Heart right ventricle (tissue), 16 donors: ENCODE measurements at regions not wholly inside any gene's neighbourhood (a gene's known extent, or its start where the extent isn't known, plus 50 kb on each side); places are given as distances from the start of the nearest gene placed in this dataset.
A peak's percentile ranks its signal among the peaks of the same experiment; 100 is the strongest.

ENCODE experiments used
- ATAC-seq, 8 donors: fragments of 200-7000 bp; cut with Tn5 transposase; one replicate each; pipeline ENCODE4 v1.9.1; 2020; ENCODE audit warnings: mild to moderate bottlenecking in 8 of 8, moderate library complexity in 8 of 8, moderate number of reproducible peaks in 1 of 8
- DNase-seq, 2 donors: peaks; one replicate each; pipeline ENCODE4 v3.0.0-alpha.2; 2020
- H3K27ac ChIP-seq, 10 donors: fragments of 200-600 bp; sonication (generic) in 2 of 10; one replicate each; pipeline versions ENCODE4 v1.5.0 to v1.8.0; 2020 to 2022; ENCODE audit warnings: mild to moderate bottlenecking in 3 of 10
- H3K27me3 ChIP-seq, 7 donors: fragments of 200-600 bp; one replicate each; pipeline ENCODE4 v1.8.0; 2021 to 2022; ENCODE audit warnings: mild to moderate bottlenecking in 2 of 7
- H3K36me3 ChIP-seq, 9 donors: fragments of 200-600 bp; sonication (generic) in 1 of 9; one replicate each; pipeline versions ENCODE4 v1.5.0 to v1.8.0; 2020 to 2022; ENCODE audit warnings: mild to moderate bottlenecking in 2 of 9
- H3K4me1 ChIP-seq, 9 donors: fragments of 200-600 bp; sonication (generic) in 1 of 9; one replicate each; pipeline versions ENCODE4 v1.5.0 to v1.8.0; 2020 to 2022; ENCODE audit warnings: mild to moderate bottlenecking in 4 of 9
- H3K4me3 ChIP-seq, 10 donors: fragments of 200-600 bp; sonication (generic) in 2 of 10; one replicate each; pipeline versions ENCODE4 v1.5.0 to v1.8.0; 2020 to 2022; ENCODE audit warnings: mild to moderate bottlenecking in 7 of 10, moderate library complexity in 2 of 10
- H3K9me3 ChIP-seq, 11 donors: fragments of 200-600 bp in 10 of 11; sonication (generic) in 2 of 11; one replicate each; pipeline versions ENCODE4 v1.5.0 to v1.8.0; 2013 to 2022; ENCODE audit warnings: mild to moderate bottlenecking in 2 of 11, control low read depth in 1 of 11, moderate library complexity in 1 of 11
- WGBS, 2 donors: extraction: QIAGEN DNeasy Blood & Tissue Kit; methylation state at CpG; one replicate each; pipeline ENCODE4 v1.1.7; 2013; ENCODE audit warnings: inconsistent platforms in 1 of 2; 5-methylcytosine and 5-hydroxymethylcytosine counted together
- intact Hi-C, 10 donors: fragments of 100-400 bp; cut with DNase I; formaldehyde crosslinking; loops; one replicate each; pipeline versions ENCODE4 v1.11.1 to v1.14.2; 2022
- TF ChIP-seq, protein P1 (sequence below), 9 donors: fragments of 200-600 bp; sonication (generic) in 2 of 9; IDR thresholded peaks; one replicate each; pipeline versions ENCODE4 v1.5.0 to v1.8.0; 2021 to 2022; ENCODE audit warnings: antibody characterized with exemption in 9 of 9, mild to moderate bottlenecking in 5 of 9, moderate library complexity in 1 of 9
- donor health status: Arrhythmogenic right ventricular cardiomyopathy.
- donor health status: ischemic (EF 13 %, LVEDD 7.1; RV severe dilation, severe dysfunction).
- donor health status: healthy with polysubstance abuse.
- donor health status: DM: no; HTN: yes; CAD: no.
- donor health status: DM: no; HTN: no; CAD: no.
- donor health status: ischemic (EF 25% LVEDD 6.9; RV normal size, moderate dysfunction).
- donor health status: ischemic (EF 25% LVEDD 5.7; RV mildly dilated, moderate dysfunction).
- donor health status: healthy.
- donor health status: DM: yes; HTN: yes; CAD: no.
- donor health status: Ischemic cardiomyopathy.
- donor health status: ischemic (EF 35%, LVEDD 5.7; RV mildly dilated, moderate dysfunction).
- donor health status: nonischemic (EF 11% LVEDD 7.7; RV severe dilation, severe dysfunction).
- donor health status: DM: yes; HTN: yes; CAD: no.
- donor health status: PGD.
- donor health status: ischemic (EF 29% LVEDD 5.4; RV normal size, mild dysfunction).
- donor health status: nonischemic (EF 23%, LVEDD 6.1; RV moderate dilation, normal function).

DNA sequence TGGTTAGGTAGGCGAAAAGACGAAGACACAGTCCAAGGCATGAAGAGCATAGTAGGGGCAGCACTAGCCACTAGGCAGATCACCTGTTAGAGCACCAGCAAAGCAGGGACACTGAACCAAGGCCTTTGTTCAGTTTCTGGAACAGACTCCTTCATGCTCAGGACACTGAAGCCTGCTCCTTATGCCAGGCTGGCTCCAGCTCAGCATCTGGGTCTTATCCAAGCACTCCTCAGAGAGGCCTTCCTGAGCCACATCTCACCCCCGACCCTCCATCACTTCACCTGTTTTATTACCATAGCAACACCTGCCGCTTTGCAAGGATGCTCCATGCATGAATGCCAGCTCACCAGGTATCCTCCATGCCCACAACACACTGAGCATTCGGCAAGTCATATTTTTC, 206.3 kb upstream of the CHRNA7 start:
- TF ChIP-seq, protein P1, sequence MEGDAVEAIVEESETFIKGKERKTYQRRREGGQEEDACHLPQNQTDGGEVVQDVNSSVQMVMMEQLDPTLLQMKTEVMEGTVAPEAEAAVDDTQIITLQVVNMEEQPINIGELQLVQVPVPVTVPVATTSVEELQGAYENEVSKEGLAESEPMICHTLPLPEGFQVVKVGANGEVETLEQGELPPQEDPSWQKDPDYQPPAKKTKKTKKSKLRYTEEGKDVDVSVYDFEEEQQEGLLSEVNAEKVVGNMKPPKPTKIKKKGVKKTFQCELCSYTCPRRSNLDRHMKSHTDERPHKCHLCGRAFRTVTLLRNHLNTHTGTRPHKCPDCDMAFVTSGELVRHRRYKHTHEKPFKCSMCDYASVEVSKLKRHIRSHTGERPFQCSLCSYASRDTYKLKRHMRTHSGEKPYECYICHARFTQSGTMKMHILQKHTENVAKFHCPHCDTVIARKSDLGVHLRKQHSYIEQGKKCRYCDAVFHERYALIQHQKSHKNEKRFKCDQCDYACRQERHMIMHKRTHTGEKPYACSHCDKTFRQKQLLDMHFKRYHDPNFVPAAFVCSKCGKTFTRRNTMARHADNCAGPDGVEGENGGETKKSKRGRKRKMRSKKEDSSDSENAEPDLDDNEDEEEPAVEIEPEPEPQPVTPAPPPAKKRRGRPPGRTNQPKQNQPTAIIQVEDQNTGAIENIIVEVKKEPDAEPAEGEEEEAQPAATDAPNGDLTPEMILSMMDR (IDR thresholded peaks at IDR 0.05) = no peak
- no peak for DNase-seq
- H3K4me3 ChIP-seq = no peak overlapping the region
- H3K36me3 ChIP-seq = no peaks in the 10 kb centered on the region
- no peak for ATAC-seq
- intact Hi-C loops = loop anchor here in 2 of 10 donors (5.0 kb wide), 2 partner anchors 33 to 77 kb away; no protein-coding TSS in a partner anchor
- 65 to 68% methylated on average over 5 of the region's 5 CpGs for WGBS, 2 donors
- H3K27me3 ChIP-seq = no peaks in the 10 kb centered on the region
- H3K27ac ChIP-seq = no peak overlapping the region
- H3K4me1 ChIP-seq = peaks cover 0 to 6% (median 0%) of the 10 kb centered on the region in 9 donors
- no peaks in the 10 kb centered on the region for H3K9me3 ChIP-seq

DNA sequence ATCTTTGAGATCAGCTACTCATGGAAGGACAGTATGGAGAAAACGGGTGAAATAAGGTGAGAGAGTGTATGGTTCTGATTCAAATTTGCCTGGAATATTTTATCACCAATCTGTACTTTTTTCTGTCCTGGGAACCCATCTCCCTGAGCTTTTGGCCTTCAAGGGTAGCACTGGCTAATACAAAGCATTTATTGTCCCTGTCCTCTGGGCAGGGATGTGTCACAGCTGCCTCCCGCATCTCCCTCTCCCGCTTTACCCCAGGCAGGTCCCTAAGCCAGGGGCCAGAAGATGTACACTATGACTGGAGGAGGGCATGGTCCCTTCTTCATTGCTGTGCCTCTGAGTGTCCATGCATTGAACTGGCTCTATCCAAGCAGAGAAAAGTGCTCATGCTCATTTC, 201.7 kb upstream of the CHRNA7 start:
- no peak for DNase-seq
- 87 to 92% methylated on average over 3 of the region's 3 CpGs for WGBS, 2 donors
- no peak for ATAC-seq
- TF ChIP-seq, protein P1 (IDR thresholded peaks at IDR 0.05) = no peak
- intact Hi-C loops = no loop called here
- no peaks in the 10 kb centered on the region for H3K36me3 ChIP-seq
- peaks cover 0 to 13% (median 0%) of the 10 kb centered on the region in 11 donors for H3K9me3 ChIP-seq
- no peaks in the 10 kb centered on the region for H3K4me1 ChIP-seq
- no peak overlapping the region for H3K4me3 ChIP-seq
- no peak overlapping the region for H3K27ac ChIP-seq
- no peaks in the 10 kb centered on the region for H3K27me3 ChIP-seq

DNA sequence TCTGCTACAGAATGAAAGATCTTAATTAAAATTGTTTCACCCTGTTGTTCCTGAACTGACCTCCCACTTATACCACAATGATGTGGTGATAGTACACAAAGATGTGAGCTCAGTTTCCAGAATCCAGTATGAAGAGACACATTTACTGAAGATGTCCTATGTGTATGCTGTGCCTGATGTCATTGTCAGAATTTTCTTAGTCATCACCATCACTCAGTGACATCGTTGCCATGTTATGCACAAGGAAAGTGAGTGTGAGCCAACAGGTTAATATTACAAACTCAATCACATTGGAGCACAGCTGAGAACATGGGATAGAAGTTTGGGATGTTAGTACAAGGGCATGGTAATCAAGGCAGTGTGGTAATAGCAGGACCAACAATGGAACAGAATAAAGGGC, 199.7 kb upstream of the CHRNA7 start:
- peaks cover 0 to 13% (median 0%) of the 10 kb centered on the region in 11 donors for H3K9me3 ChIP-seq
- no peaks in the 10 kb centered on the region for H3K27me3 ChIP-seq

GRCh38 chr15:31831596-31831995, 198.7 kb upstream of the CHRNA7 start:
- ATAC-seq = peak in 6 of 8 donors; percentile 50 to 92 (median 74)
- peak; percentile 11 to 30 for DNase-seq
- Histone ChIP-seq H3K27me3 (no peaks in the 10 kb centered on the region), H3K4me3 (no peak overlapping the region), H3K27ac (peak overlapping the region in 3 of 10 donors; percentile 4 to 34 (median 20)), H3K36me3 (no peaks in the 10 kb centered on the region), H3K4me1 (no peaks in the 10 kb centered on the region), H3K9me3 (peaks cover 0 to 13% (median 0%) of the 10 kb centered on the region in 11 donors)
- TF ChIP-seq, protein P1 (IDR thresholded peaks at IDR 0.05) = no peak
- intact Hi-C loops = no loop called here
- 51 to 57% methylated on average over 10 of the region's 10 CpGs for WGBS, 2 donors

More for the DNA sequence above, 199.7 kb upstream of the CHRNA7 start:
- H3K36me3 ChIP-seq = no peaks in the 10 kb centered on the region
- TF ChIP-seq, protein P1 (IDR thresholded peaks at IDR 0.05) = no peak
- no peak overlapping the region for H3K4me3 ChIP-seq
- DNase-seq = no peak
- WGBS, 2 donors = 82 to 87% methylated on average over 1 of the region's 1 CpG
- intact Hi-C loops = no loop called here
- H3K27ac ChIP-seq = no peak overlapping the region
- no peak for ATAC-seq
- no peaks in the 10 kb centered on the region for H3K4me1 ChIP-seq
